GM18873 (cell line): ENCODE measurements at regions not wholly inside any gene's neighbourhood (a gene's known extent, or its start where the extent isn't known, plus 50 kb on each side); places are given as distances from the start of the nearest gene placed in this dataset.
"Not testable (repeated sequence)": the region's sequence is repeated elsewhere in the genome, so short reads cannot be mapped to it uniquely, and the experiment has no call there.

Experiments
- ATAC-seq: cut with Tn5 transposase; IDR thresholded peaks from one replicate; pipeline ENCODE4 v1.9.1; 2021; ENCODE audit warnings: mild to moderate bottlenecking, moderate library complexity, moderate number of reproducible peaks; ENCODE audit not compliant: unreplicated experiment, low FRiP score

DNA sequence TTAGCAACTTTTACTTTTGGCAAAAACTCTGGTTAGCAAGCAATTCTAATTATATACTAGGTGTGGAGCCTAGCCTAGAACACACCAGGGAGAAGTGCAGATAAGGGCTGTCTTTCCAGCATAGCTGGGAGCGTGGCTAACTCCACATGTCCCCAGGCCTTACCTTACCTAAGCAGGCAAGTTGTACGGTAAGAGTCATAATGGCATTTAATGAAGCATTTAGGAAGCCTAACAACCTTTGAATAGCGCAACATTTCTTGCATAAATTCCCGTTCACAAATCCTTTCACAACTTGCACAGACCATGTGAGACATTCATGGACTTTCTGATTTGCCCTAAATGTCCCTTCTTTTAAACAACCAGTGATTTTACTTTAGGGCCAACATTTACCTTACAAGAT is 917.4 kb upstream of the ACO1 start:
- ATAC-seq, result no peak

DNA sequence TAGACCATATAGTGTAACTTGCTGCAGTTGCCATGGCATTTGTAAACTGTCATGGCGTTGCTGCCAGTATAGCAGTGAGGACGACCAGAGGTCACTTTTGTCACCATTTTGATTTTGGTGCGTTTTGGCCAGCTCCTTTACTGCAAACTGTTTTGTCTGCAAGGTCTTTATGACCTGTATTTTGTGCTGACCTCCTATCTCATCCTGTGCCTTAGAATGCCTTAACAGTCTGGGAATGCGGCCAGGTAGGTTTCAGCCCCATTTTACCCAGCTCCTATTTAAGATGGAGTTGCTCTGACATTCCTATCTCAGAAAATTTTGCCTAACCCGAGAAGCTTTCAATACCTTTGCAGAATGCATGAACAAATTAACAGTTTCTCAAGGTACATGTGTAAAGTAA is 914.4 kb upstream of the ACO1 start:
- ATAC-seq, result no peak

DNA sequence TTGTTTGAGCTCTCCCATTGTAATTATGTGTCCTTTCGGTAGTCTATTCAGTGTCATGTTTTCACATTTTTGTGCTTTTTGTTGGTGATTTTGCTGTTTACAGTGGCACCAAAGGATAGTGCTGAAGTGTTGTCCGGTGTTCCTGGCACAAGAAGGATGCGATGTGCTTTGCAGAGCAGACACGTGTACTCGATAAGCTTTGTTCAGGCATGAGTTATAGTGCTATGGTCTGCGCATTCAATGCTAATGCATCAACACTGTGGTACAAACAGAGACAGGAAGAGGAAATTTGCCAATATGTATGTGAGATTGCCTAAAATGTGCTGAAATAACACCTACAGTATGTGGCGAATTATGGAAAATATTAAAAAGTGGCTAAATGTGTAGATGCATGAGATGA is 913.4 kb upstream of the ACO1 start:
- no peak for ATAC-seq

DNA sequence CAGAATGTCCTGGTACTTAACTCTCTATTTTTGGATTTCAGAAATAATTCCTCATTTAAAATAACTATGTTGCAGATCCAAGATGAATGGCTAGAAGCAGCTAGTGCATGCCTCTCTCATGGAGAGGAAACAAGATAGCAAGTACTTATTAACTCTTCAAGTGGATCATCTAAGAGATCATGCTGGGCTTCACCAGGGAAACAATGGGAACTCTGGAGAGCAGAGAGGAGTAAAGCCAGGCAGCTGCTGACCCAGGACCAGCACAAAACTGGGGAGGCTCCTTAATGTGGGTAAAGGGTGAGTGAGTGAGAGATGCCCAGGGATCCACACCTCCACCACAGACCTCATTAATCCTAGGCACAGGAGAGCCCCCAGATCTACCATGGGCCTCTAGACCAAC is 897.8 kb upstream of the ACO1 start:
- ATAC-seq, result no peak

DNA sequence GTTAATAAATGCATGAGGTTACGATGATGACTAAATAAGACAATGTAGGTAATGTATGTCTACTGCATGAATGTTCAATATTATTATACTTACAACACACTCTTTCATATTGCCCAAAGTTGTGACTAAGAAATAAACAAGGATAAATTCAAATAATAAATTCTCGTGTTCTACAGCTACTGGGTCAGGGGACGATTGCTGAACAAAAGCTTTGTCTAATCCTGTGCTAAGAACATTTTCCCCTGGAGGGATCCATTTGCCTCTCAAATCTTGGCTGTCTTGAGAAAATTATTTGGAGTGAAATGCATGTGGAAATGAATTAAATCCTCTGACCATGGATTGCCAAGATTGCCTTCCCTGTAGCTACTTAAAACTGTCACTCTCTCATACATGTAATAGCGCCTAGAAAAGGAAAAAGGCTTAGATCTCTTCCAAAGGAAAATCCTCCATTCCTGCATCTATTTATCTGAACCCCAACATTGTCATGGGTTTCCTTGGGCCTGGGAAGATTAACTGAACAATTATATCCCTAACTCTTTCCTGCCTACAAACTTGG is 893.8 kb upstream of the ACO1 start:
- ATAC-seq, result no peak

DNA sequence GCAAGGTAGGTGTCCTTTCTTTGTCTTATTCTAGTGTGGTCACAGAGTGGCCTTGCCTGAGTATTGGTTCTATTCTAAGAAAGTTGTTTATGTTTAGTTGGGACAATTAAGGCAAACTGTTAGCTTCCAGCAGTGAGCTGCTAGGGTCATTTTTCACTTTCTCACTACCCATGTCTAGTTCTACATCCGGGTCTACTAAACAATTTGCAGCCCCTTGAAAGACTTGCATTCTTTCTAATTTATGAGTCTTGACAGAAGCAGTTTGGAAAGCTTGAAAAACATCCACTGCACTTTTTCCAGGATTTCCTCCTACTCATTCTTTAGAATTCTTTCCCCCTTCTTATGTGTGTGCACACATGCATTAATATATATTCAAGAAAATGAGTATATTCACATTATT is 892.2 kb upstream of the ACO1 start:
- ATAC-seq, result no peak

DNA sequence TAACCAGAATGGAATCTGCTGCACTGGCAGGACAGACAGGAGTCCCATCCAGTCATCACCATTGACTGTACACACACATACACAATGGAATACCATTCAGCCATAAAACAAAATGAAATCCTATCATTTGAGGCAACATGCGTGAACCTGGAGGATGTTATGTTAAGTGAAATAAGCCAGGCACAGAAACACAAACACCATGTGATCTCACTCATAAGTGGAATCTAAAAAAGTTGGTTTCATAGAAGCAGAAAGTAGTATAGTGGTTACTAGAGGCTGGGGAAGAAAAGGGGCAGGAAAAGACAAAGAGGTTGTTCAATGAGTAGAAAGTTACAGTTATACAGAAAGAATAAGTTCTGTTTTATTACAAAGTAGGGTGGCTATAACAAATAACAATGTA is 884.0 kb upstream of the ACO1 start:
- no peak for ATAC-seq

DNA sequence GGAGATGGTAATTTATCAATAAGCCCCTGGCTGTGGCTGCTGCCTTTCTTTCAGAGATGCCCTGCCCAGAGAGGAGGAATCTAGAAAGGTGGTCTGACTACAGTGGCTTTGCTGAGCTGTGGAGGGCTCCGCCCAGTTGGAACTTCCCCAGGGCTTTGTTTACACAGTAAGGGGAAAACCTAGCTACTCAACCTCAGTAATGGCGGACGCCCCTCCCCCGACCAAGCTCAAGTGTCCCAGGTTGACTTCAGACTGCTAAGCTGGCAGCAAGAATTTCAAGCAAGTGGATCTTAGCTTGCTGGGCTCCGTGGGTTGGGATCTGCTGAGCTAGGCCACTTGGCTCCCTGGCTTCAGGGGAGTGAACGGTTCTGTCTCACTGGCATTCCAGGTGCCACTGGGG is 865.4 kb upstream of the ACO1 start:
- ATAC-seq, result peak; percentile 81

DNA sequence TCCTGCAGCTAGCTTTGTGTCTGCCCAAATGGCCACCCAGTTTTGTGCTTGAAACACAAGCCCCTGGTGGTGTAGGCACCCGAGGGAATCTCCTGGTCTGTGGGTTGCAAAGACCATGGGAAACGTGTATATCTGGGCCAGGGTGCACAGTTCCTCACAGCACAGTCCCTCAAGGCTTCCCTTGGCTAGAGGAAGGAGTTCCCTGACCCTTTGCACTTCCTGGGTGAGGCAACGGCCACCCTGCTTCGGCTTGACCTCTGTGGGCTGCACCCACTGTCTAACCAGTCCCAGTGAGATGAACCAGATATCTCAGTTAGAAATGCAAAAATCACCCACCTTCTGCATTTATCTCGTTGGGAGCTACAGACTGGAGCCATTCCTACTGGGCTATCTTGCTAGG is 865.0 kb upstream of the ACO1 start:
- ATAC-seq, result no peak

DNA sequence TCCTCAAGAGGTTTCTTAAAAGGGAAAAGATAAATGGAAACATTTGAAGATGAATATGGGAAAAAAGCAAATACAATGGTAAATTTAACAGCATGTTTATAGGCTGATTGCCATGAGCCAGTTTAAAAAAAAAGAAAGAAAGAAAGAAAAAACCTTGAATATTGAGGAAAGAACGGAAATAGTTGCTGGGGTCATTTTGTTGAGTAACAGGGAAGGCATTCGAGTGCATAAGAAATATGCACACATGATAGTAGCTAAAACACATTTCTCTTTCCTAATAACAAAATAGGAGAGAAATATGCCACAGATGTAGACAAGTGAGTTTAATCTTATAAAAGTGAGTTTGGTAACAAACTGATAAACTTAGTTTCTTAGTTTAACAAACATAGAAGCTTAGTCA is 864.6 kb upstream of the ACO1 start:
- ATAC-seq, result no peak

DNA sequence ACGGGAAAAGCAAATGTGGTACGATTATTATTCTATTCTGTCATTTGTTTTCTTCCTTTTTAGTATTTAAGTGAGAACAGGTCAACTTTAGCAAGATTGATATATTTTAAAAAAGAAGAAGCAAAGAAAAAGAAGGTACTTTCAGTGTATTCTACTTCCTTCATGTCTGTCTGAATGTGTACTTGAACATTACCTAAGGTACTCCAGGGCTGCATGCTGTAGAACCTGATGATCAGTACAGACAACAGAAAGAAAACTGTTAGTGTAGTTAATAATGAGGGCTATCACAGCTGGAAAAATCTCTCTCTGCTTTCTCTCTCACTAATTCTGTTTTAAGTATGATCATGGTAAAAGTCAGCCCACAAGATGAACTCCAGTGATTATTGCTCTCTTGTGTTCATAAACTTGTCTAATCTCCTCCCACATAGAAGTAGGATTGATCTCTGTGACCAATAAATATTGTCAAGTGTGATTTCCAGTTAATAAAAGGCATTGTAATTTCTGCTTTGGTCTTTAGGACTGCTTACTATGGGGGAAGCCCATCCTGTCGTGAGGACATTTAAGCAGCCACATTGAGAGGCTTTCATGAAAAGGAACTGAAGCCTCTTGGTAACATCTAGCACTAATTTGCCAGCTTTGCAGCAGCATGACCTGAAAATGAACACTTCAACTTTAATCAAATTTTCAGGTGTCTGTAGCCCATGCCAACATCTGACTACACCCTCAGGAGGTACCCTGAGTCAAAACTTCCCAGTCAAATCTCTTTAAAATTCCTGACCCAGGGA is 864.0 kb upstream of the ACO1 start:
- ATAC-seq, result peak; percentile 53

DNA sequence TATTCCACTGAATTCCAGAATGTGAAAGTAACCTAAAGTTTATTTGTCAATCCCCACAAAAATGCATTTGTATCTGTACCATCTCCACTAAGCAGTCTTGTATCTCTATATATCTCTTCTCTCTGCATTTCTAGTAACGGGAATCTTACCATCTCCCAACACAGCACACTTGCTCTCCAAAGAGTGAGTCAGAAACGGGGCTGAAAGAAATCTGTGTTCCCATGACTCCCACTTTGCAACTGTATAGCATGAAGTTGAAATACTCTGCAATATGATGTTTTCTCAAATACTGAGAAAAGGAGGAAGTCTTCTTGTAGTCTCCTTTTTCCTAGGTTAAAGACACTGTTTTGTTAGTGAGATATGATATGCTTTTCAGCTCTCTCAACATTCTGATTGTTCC is 848.8 kb upstream of the ACO1 start:
- no peak for ATAC-seq

DNA sequence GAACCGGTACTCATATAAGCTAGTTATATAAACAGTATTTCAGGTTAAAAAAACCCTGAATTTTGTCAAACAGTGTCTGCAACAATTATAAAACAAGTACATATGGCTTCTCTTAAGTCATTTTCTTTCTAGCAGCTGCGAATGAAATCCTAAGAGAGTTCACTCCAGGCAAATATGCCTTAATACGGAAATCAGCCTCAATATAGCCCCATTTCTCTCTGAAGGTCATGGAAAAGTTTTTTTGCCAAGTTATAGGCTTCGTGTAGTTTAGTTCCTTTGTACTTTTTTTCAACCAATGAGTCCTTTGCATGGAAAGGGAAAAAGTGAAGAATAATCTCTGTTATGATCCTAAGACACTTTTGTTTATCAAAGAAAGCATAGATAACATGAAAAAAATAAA is 848.0 kb upstream of the ACO1 start:
- ATAC-seq, result no peak

DNA sequence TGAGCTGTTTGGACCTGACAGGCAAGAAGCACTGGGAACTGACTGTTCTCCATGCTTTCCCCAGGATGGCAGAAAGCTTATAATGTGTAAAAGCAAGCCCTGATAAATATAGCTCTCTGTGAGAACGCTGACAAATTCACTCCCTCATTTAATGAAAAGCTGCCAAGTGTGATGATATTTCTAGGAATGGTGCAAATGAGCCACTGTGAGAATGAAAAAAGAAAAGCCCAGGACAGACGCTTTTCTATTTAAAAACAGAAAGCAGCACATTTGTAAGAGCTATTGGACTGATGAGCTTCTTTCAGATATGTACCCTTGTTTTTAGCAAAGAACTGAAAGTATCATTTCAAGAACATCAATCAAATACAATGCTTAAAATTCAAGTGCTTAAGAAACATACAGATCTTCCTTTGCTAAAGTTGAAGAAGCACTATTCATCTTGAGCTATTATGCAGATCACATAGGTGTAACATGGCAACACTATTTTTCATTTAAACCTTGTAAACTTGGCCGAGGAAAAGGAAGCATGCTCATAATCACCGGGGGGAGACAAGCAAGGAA is 842.6 kb upstream of the ACO1 start:
- no peak for ATAC-seq

DNA sequence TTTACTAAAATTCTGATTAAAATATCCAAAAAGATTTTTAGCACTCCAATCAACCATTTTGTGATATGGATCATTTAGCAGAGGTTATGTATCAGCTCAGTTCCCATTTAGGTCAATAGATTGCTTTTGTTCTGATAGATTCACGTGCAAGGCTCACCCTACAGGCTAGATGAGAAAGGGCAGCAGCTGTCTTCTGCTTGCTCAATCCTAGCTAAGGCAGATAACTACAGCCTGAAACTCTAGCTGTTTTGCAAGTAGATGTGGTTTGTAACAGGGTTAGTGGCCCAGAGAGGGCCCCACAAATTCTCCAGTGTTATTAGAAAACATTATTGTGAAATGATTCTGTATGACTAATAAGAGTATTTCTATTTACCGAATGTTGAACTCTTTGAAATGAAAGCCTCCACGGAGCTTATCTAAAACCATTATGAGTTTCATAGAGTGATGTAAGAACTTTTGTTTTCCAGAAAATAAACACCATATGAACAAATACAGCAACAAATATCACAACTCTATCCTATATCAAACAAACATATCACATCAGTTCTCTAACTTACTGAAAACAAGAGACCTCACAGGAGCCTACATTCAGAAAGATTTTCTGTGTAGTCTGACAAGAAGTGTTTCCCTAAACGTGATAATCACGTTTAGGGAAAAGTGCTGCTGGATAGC is 841.9 kb upstream of the ACO1 start:
- ATAC-seq, result peak; percentile 100

DNA sequence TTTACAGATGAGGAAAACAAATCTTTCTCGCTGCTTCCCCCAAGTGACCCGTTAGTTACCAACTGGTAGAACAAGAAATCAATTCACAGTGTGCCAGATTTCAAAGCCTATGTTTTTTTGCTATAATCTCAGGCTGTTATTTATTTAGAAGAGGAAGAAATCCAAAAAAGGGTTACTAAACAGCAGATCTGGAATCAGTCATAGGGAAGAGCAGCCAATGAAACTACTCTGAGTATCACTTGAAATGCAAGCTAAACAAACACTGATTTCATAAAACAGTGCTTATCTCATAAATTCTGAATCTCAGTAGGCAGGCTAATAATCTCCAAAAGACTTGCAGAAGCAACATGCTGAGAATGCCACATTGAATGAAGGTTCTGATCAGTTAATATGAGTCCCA is 829.5 kb upstream of the ACO1 start:
- no peak for ATAC-seq

DNA sequence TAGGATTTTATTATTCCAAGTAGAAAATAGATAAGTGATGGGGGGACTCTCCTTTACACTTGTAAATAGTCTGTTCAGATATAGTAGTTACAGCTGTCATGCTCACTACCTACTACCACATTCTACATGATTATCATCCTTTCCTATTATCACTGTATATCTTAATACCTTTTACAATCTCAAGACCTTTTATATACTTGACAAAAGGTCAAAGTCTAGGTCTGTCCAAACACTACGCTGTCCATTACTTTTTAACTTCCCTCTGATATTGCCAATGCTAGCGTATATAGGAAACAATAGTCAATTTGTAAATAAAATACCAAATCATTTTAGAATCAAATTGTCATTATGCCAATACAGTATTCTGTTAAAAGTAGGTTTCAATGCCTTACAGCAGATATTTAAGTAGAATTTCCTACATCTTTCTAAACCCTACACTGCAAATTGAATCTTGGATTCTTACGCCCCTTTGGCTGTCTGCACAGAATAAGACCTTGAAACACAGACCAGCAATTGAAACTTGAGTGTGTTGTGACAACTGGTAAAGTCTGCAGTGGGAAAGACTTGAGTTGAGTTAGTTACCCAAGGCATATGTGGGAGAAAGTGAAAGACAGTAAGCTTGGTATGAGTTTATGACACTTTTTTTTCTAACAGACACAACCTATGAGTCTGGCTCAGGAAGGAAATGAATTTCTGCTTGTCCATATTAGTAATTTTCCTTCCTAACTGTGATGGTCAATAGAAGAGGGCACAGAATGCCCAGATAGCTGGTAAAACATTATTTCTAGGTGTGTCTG is 827.6 kb upstream of the ACO1 start:
- ATAC-seq, result peak; percentile 43

DNA sequence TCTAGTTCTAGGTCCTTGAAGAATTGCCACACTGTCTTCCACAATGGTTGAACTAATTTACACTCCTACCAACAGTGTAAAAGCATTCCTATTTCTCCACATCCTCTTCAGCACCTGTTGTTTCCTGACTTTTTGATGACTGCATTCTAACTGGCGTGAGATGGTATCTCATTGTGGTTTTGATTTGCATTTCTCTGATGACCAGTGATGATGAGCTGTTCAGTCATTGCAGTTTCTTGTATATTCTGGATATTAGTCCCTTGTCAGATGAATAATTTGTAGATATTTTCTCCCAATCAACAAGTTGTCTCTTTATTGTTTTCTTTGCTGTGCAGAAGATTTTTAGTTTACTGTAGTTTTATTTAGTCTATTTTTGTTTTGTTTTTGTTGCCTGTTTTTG is 812.3 kb upstream of the ACO1 start:
- ATAC-seq, result not testable (repeated sequence)

DNA sequence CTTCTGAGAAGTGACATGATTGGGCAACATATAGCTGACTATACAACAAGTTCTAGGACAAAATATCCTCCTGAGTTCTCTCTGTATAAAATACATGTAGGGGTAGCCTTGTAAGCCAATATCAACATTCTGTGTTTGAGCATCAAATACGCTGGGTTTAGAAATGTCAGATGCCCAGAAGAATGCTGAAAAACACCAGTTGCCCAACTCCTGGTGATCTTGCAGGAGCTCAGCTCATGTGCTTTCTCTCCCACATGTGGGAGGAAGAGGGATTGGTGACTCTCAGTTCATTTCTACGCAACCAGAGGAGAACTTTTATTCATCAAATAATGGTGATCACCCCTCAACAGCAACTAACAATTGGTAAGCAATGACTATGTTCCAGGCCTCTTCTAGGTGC is 810.9 kb upstream of the ACO1 start:
- ATAC-seq, result no peak

DNA sequence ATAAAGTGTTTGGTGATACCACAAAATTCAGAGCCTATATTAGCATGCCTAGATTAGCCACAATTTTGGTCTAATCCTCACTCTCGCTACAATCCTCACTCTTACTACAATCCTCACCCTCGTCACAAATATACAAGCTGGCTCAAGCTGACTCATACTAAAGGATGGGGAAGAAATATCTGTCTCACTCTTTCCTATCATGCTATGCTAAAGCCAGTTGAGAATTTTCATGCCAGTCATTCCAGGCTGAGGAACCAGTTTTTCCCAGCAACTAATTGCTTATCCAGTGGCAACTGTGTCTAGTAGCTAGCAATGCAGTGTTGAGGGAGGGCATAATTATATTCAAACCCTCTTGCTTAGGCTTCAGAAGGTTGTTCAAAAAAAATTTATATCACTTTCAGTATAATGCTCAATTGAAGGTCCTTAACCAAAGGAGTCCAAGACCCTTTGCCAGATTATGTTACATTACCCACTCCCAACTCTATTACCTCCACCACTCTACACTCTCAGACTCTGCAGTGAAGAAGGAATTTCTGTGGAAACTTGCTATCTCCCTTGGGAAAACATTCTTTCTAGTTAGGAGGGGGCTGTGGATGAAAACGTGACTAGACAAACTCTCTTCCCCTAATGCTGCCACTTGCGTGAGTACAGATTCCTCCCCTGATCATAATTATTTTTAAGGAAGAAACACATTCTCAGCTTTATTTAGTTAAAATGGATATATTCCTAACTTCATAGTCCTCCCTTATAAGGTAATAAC is 810.3 kb upstream of the ACO1 start:
- ATAC-seq, result no peak
